Tibial artery (tissue), 4 donors: ENCODE measurements at regions not wholly inside any gene's neighbourhood (a gene's known extent, or its start where the extent isn't known, plus 50 kb on each side); places are given as distances from the start of the nearest gene placed in this dataset.
"Not testable (repeated sequence)": the region's sequence is repeated elsewhere in the genome, so short reads cannot be mapped to it uniquely, and the experiment has no call there.

ENCODE experiments used
- DNase-seq, 2 donors: peaks; one replicate each; pipeline ENCODE4 v3.0.0-alpha.2; 2019
- H3K27ac ChIP-seq, 2 donors: fragments of 200-600 bp; sonication (generic) in 1 of 2; 1 replicate in 1 of 2; 2 replicates in 1 of 2; pipeline ENCODE4 v1.5.1; 2018 to 2019; ENCODE audit warnings: mild to moderate bottlenecking in 1 of 2
- H3K27me3 ChIP-seq, 2 donors: fragments of 200-600 bp; sonication (generic) in 1 of 2; one replicate each; pipeline versions ENCODE4 v1.5.1 to v1.6.0; 2016 to 2019
- H3K36me3 ChIP-seq, 3 donors: fragments of 200-600 bp; sonication (generic) in 2 of 3; one replicate each; pipeline ENCODE4 v1.5.1; 2016 to 2019; ENCODE audit warnings: mild to moderate bottlenecking in 2 of 3
- H3K4me1 ChIP-seq, 4 donors: fragments of 200-600 bp; sonication (generic) in 2 of 4; 1 replicate in 3 of 4; 2 replicates in 1 of 4; pipeline ENCODE4 v1.5.1; 2016 to 2019
- H3K4me3 ChIP-seq, 2 donors: fragments of 200-600 bp; sonication (generic) in 1 of 2; 1 replicate in 1 of 2; 2 replicates in 1 of 2; pipeline ENCODE4 v1.5.1; 2018 to 2019; ENCODE audit warnings: mild to moderate bottlenecking in 2 of 2
- H3K9me3 ChIP-seq, 3 donors: fragments of 200-600 bp; sonication (generic) in 1 of 3; one replicate each; pipeline ENCODE4 v1.5.1; 2016 to 2019
- CTCF ChIP-seq, 2 experiments: fragments of 200-600 bp in 1 of 2; fragments of 450-650 bp in 1 of 2; IDR thresholded peaks; one replicate each; pipeline ENCODE4 v1.5.1; 2017 to 2019; ENCODE audit warnings: antibody characterized with exemption in 2 of 2, mild to moderate bottlenecking in 1 of 2, moderate library complexity in 1 of 2
- intact Hi-C: fragments of 100-400 bp; cut with DNase I; formaldehyde crosslinking; loops from one replicate; pipeline ENCODE4 v1.15.0; 2023; ENCODE audit warnings: low total_unique reads

- TF ChIP-seq CTCF (IDR thresholded peaks at IDR 0.05): no peak
- intact Hi-C loops: no loop called here
These were observed 199.5 kb upstream of the IGFBP7 start for GRCh38 chr4:57309658-57310057.

GRCh38 chr4:57308301-57308700, 198.1 kb upstream of the IGFBP7 start:
- DNase-seq: no peak
- no peak for TF ChIP-seq CTCF (IDR thresholded peaks at IDR 0.05)
- H3K9me3 ChIP-seq: no peaks in the 10 kb centered on the region
- no peaks in the 10 kb centered on the region for H3K36me3 ChIP-seq
- no peak overlapping the region for H3K27ac ChIP-seq
- intact Hi-C loops: no loop called here
- H3K4me3 ChIP-seq: no peak overlapping the region
- H3K4me1 ChIP-seq: no peaks in the 10 kb centered on the region
- H3K27me3 ChIP-seq: no peaks in the 10 kb centered on the region

More at GRCh38 chr4:57309658-57310057, 199.5 kb upstream of the IGFBP7 start:
- Histone ChIP-seq H3K9me3 (no peaks in the 10 kb centered on the region), H3K36me3 (no peaks in the 10 kb centered on the region), H3K27me3 (no peaks in the 10 kb centered on the region), H3K27ac (no peak overlapping the region), H3K4me3 (no peak overlapping the region), H3K4me1 (no peaks in the 10 kb centered on the region)
- DNase-seq: no peak

- no peak for DNase-seq
- no peak overlapping the region for H3K4me3 ChIP-seq
- no peak overlapping the region for H3K27ac ChIP-seq
- no peak for TF ChIP-seq CTCF (IDR thresholded peaks at IDR 0.05)
- H3K27me3 ChIP-seq: no peaks in the 10 kb centered on the region
- H3K36me3 ChIP-seq: no peaks in the 10 kb centered on the region
- intact Hi-C loops: no loop called here
- H3K4me1 ChIP-seq: no peaks in the 10 kb centered on the region
- H3K9me3 ChIP-seq: no peaks in the 10 kb centered on the region
These were observed 195.7 kb upstream of the IGFBP7 start for GRCh38 chr4:57305836-57306235.

- H3K4me3 ChIP-seq: no peak overlapping the region
- H3K27me3 ChIP-seq: no peaks in the 10 kb centered on the region
- H3K4me1 ChIP-seq: no peaks in the 10 kb centered on the region
- intact Hi-C loops: no loop called here
- no peak overlapping the region for H3K27ac ChIP-seq
- TF ChIP-seq CTCF (IDR thresholded peaks at IDR 0.05): no peak
- H3K36me3 ChIP-seq: no peaks in the 10 kb centered on the region
- no peak for DNase-seq
- H3K9me3 ChIP-seq: peaks cover 0 to 5% (median 0%) of the 10 kb centered on the region in 3 donors
These were observed 193.0 kb upstream of the IGFBP7 start for GRCh38 chr4:57303012-57303751.

GRCh38 chr4:57300300-57300699, 190.1 kb upstream of the IGFBP7 start:
- intact Hi-C loops, H3K4me3 ChIP-seq: not testable (repeated sequence)

GRCh38 chr4:57291911-57292310, 181.7 kb upstream of the IGFBP7 start:
- TF ChIP-seq CTCF (IDR thresholded peaks at IDR 0.05): no peak
- H3K4me3 ChIP-seq: no peak overlapping the region
- H3K27ac ChIP-seq: no peak overlapping the region
- H3K9me3 ChIP-seq: peaks cover 0 to 4% (median 0%) of the 10 kb centered on the region in 3 donors
- intact Hi-C loops: no loop called here
- no peaks in the 10 kb centered on the region for H3K4me1 ChIP-seq
- no peaks in the 10 kb centered on the region for H3K27me3 ChIP-seq
- H3K36me3 ChIP-seq: no peaks in the 10 kb centered on the region
- no peak for DNase-seq

More at GRCh38 chr4:57300300-57300699, 190.1 kb upstream of the IGFBP7 start:
- not testable (repeated sequence) for H3K9me3 ChIP-seq, H3K27me3 ChIP-seq, H3K27ac ChIP-seq, H3K4me1 ChIP-seq, DNase-seq, H3K36me3 ChIP-seq
